HG03060 (cell line): ENCODE measurements at regions not wholly inside any gene's neighbourhood (a gene's known extent, or its start where the extent isn't known, plus 50 kb on each side); places are given as distances from the start of the nearest gene placed in this dataset.
"Not testable (repeated sequence)": the region's sequence is repeated elsewhere in the genome, so short reads cannot be mapped to it uniquely, and the experiment has no call there.

ENCODE experiments used
- ATAC-seq: cut with Tn5 transposase; IDR thresholded peaks from one replicate; pipeline ENCODE4 v1.9.1; 2021; ENCODE audit warnings: low read depth, moderate number of reproducible peaks; ENCODE audit not compliant: unreplicated experiment

GRCh38 chr2:176876493-176877103 is 336.0 kb upstream of the HNRNPA3 start:
- no peak for ATAC-seq

- ATAC-seq, result no peak
These were observed 333.1 kb upstream of the HNRNPA3 start for GRCh38 chr2:176879426-176879995.

- ATAC-seq, result not testable (repeated sequence)
These were observed 330.5 kb upstream of the HNRNPA3 start for GRCh38 chr2:176882045-176882444.

DNA sequence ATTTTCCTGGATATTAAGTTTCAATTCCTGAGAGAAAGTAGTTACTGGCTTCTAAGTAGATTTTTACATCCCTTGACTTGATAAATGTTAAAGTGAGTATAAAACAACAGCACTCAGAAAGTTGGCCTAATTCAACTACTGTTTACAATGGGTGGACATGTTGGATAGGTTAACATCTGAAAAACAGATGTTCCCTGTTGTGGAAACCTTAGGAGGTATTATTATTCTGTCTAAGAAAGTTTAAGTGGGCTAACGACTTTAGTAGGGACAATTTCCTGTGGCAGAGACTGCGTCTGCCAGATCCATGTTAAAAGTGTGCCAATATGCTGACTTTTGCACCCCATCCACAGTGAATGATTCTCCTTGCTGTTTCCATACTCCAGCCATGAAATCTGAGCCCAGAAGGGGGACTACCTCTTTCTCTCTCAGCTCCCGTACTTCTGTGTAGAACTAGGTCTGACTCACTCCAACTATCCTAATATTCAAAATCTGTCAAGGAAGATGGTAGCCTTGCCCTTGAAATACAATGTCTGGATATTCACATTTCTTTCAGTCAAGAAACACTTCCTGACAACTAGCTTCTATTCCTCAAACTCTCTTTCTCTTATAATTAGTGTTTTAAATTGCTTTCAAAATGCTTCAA is 327.5 kb upstream of the HNRNPA3 start:
- no peak for ATAC-seq

DNA sequence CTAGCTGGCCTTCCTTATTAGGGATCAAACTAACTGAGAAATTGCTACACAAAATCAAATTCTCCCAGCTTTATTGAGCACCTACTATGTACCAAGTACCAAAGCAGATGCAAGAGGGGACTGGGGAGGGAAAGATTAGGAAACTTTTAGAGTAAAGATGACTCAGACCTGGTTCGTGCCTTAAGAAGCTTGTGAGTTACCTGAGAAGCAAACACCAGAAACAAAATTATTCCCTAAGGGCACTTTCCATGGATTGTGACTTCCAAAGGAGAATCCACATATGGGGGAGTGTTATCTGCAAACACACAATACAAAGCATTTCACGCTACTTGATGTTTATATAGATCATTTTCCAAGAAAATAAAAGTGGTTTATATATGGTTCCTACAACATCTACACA is 326.9 kb upstream of the HNRNPA3 start:
- ATAC-seq, result no peak

DNA sequence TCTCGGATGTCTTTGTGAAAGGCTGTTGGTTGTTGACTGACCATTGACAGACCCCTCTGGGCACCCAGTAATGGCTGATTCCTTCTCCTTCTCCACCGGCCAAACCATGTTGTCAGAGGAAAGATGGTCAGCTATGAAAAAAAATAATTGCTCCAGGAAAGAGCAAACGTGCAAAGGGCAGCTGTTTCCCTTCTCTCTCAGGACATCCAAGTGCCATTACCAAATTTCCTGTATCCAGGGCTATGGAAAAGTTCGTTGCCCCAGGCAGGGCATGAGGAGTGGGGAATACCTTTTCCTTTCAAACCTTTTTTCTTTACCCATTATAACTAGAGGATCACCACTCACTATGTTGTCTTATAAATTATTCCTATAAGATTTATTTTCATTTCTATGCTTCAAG is 321.5 kb upstream of the HNRNPA3 start:
- ATAC-seq, result no peak

- ATAC-seq, result no peak
These were observed 320.7 kb upstream of the HNRNPA3 start for GRCh38 chr2:176891857-176892256.

DNA sequence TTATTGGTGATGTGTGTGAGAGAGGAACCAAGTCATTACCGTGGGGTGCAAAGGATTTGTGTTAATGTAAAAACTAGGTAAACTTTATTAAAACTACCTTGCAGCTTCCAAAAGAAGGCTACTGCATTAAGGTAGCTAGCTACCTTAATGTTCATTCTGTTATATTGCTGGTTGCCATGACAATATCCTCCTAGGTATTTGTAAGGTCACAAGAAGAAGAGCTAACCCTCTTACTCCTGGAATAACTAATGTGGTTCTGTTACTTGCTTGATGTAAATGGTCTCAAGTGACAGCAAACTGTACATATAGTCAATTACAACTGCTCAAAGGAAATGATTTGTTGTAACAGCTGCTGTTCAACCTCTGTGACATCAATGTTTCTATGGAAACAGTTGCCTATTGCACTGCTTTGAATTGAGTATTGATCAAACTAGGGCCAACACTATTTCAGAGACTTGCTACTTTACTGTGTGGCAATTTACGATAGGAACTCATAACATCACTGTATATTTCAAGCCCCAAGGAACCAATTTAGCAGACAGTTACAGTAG is 319.8 kb upstream of the HNRNPA3 start:
- ATAC-seq, result no peak

DNA sequence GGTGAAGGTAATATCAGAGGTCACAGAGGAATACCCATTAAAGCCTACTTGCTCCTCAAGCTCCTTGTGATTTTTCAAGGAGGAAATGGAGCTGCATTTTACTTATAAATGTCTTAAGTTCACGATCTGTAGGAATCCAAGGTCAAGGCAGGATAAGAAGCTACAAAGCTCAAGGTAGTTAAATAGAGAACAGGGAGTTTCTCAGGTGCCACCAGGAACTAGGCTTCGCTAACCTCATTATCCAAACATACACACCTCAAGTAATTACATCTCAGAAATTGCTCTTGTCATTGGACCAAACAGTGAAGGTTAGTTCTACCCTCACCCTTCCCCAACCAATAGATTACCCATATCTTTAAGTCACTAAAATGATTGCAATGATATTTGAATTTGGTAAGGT is 317.4 kb upstream of the HNRNPA3 start:
- ATAC-seq, result no peak

DNA sequence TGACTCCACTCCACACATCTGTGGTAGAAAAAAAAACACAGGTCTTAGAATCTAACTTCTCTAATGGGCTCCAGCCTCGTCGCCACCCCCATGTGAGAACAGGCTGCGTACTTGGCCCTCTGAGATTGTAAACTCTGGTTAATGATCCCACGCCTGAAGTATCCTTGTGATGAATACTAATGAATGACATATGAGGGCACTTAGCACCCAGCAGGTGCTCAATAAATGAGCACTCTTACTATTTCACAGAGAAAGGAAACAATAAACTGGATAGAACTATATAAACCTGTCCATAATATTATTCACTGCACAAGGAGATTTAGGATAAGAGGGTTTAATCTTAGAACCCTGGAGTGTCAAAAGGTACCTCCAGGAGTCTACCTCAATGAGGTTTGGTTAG is 310.1 kb upstream of the HNRNPA3 start:
- ATAC-seq, result no peak

- not testable (repeated sequence) for ATAC-seq
These were observed 308.5 kb upstream of the HNRNPA3 start for GRCh38 chr2:176904053-176904452.

DNA sequence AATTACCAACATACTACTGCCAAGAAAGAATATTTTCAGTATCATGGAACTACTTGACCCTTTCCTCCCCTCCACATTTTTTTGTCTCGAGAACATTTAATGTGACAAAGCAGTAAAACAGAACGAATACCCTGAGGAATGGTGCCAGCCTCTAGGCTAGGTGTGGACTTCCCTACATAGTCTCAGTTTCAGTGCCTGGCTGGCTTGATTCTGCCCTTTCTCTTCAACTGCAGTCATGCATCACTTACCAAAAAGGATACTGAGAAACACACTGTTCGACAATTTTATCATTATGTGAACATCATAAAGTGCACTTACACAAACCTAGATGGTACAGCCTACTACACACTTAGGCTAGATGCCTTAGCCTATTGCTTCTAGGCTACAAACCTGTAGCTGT is 305.3 kb upstream of the HNRNPA3 start:
- ATAC-seq, result no peak

DNA sequence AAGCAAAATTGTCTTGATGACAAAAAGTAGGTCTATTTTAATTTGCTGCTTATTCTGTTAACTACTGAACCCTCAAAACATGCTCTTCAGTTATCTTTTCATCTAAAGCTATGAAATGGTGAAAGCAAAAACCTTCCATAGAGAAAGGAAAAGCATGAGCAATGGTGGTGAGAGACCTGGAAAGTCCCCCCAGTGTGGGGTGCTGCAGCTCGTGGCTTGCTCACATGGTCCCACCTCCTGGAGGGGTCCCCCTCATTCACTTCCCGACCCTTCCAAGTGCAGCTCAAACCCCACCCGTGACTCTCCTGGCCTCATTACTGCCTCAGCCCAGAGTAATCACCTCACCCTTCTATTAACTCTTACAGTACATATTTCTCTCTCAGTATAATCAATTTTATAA is 301.8 kb upstream of the HNRNPA3 start:
- ATAC-seq, result no peak

- no peak for ATAC-seq
These were observed 298.6 kb upstream of the HNRNPA3 start for GRCh38 chr2:176913955-176914354.

- ATAC-seq, result no peak
These were observed 298.2 kb upstream of the HNRNPA3 start for GRCh38 chr2:176914371-176914770.

GRCh38 chr2:176922545-176922944 is 290.0 kb upstream of the HNRNPA3 start:
- ATAC-seq, result not testable (repeated sequence)

- no peak for ATAC-seq
These were observed 289.4 kb upstream of the HNRNPA3 start for GRCh38 chr2:176923205-176923604.

GRCh38 chr2:176924909-176925534 is 287.6 kb upstream of the HNRNPA3 start:
- no peak for ATAC-seq

GRCh38 chr2:176926453-176926852 is 286.1 kb upstream of the HNRNPA3 start:
- ATAC-seq, result no peak

GRCh38 chr2:176929387-176929786 is 283.2 kb upstream of the HNRNPA3 start:
- not testable (repeated sequence) for ATAC-seq
